Vagina (tissue), 2 donors: ENCODE measurements at regions not wholly inside any gene's neighbourhood (a gene's known extent, or its start where the extent isn't known, plus 50 kb on each side); places are given as distances from the start of the nearest gene placed in this dataset.

Experiments used
- DNase-seq, 2 donors: peaks; one replicate each; pipeline ENCODE4 v3.0.0-alpha.2; 2017; ENCODE audit errors: extremely low spot score in 2 of 2
- H3K27ac ChIP-seq: fragments of 200-600 bp; sonication (generic); one replicate; pipeline ENCODE4 v1.5.1; 2019
- H3K27me3 ChIP-seq: fragments of 200-600 bp; sonication (generic); one replicate; pipeline ENCODE4 v1.5.1; 2019
- H3K36me3 ChIP-seq, 2 donors: fragments of 200-600 bp; sonication (generic); one replicate each; pipeline ENCODE4 v1.5.1; 2017 to 2019
- H3K4me1 ChIP-seq: fragments of 200-600 bp; sonication (generic); one replicate; pipeline ENCODE4 v1.5.1; 2019
- H3K4me3 ChIP-seq, 2 donors: fragments of 200-600 bp; sonication (generic); 1 replicate in 1 of 2; 2 replicates in 1 of 2; pipeline ENCODE4 v1.5.1; 2016 to 2019
- H3K9me3 ChIP-seq: fragments of 200-600 bp; sonication (generic); one replicate; pipeline ENCODE4 v1.5.1; 2019
- POLR2A ChIP-seq, 2 donors: fragments of 450-650 bp; IDR thresholded peaks; one replicate each; pipeline ENCODE4 v1.6.1; 2017; ENCODE audit warnings: antibody characterized with exemption in 2 of 2, mild to moderate bottlenecking in 2 of 2, moderate library complexity in 2 of 2
- POLR2AphosphoS5 ChIP-seq, 2 donors: sonication (generic); formaldehyde crosslinking; IDR thresholded peaks; one replicate each; pipeline ENCODE4 v1.9.0; 2017; ENCODE audit warnings: antibody characterized with exemption in 2 of 2, mild to moderate bottlenecking in 2 of 2, low read depth in 1 of 2; ENCODE audit not compliant: insufficient read depth in 1 of 2
- intact Hi-C: fragments of 100-400 bp; cut with DNase I; formaldehyde crosslinking; loops from one replicate; pipeline ENCODE4 v1.15.1; 2023
- TF ChIP-seq, protein P1 (sequence below), 3 experiments: fragments of 450-650 bp in 2 of 3; fragments of 200-600 bp in 1 of 3; sonication (generic) in 1 of 3; IDR thresholded peaks; one replicate each; pipeline ENCODE4 v1.5.1; 2017 to 2019; ENCODE audit warnings: antibody characterized with exemption in 3 of 3, mild to moderate bottlenecking in 2 of 3, moderate library complexity in 2 of 3

DNA sequence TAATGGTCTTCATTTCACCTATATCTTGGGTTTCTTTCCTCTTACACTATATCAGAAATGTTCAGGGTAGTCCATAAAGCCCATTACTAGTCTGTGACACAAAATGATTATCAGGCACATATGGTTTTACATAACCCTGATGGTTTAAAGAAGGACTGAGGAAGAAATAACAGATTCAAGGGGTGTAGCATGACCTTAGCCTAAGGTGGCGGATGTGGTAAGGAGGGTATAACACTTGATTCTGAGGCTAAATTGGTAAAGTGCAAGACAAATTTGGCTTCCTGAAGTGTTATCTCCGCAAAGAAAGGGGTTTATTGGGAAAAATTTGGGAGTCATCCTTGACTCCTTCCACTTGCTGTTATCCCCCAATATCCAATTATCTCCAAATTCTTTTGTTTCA lies 388.2 kb upstream of the RPS23 start:
- Histone ChIP-seq H3K27me3 (no peaks in the 10 kb centered on the region), H3K4me1 (no peaks in the 10 kb centered on the region), H3K4me3 (no peak overlapping the region), H3K36me3 (no peaks in the 10 kb centered on the region), H3K9me3 (no peaks in the 10 kb centered on the region), H3K27ac (no peak overlapping the region)
- intact Hi-C loops, result no loop called here
- DNase-seq, result no peak
- no peak for TF ChIP-seq POLR2A (IDR thresholded peaks at IDR 0.05)
- TF ChIP-seq, protein P1, sequence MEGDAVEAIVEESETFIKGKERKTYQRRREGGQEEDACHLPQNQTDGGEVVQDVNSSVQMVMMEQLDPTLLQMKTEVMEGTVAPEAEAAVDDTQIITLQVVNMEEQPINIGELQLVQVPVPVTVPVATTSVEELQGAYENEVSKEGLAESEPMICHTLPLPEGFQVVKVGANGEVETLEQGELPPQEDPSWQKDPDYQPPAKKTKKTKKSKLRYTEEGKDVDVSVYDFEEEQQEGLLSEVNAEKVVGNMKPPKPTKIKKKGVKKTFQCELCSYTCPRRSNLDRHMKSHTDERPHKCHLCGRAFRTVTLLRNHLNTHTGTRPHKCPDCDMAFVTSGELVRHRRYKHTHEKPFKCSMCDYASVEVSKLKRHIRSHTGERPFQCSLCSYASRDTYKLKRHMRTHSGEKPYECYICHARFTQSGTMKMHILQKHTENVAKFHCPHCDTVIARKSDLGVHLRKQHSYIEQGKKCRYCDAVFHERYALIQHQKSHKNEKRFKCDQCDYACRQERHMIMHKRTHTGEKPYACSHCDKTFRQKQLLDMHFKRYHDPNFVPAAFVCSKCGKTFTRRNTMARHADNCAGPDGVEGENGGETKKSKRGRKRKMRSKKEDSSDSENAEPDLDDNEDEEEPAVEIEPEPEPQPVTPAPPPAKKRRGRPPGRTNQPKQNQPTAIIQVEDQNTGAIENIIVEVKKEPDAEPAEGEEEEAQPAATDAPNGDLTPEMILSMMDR (IDR thresholded peaks at IDR 0.05), result no peak
- TF ChIP-seq POLR2AphosphoS5 (IDR thresholded peaks at IDR 0.05; ENCODE audit: insufficient read depth in 1 of 2, low read depth in 1 of 2), result no peak

DNA sequence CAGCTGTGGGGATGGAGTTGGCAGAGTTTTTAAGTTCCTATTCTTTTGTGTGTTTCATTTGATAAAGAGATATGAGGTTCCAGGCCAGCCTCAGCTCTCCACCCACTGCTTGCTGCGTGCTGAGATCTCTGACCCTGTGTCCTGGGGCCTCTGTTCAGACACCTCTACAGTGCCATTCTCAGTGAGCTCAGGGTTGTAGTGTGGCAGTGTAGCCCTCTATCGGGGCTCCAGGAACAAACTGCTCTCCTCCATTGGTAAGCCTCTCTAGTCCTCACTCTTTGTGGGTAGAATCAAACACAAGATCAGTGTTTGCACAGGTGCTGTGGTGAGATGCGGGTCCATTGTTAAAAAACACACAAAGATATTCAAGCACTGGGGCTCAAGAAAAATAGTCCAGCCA lies 386.6 kb upstream of the RPS23 start:
- no peak overlapping the region for H3K4me3 ChIP-seq
- no peak overlapping the region for H3K27ac ChIP-seq
- H3K9me3 ChIP-seq, result no peaks in the 10 kb centered on the region
- no peaks in the 10 kb centered on the region for H3K27me3 ChIP-seq
- no peaks in the 10 kb centered on the region for H3K36me3 ChIP-seq
- TF ChIP-seq, protein P1 (IDR thresholded peaks at IDR 0.05), result no peak
- no peak for TF ChIP-seq POLR2A (IDR thresholded peaks at IDR 0.05)
- TF ChIP-seq POLR2AphosphoS5 (IDR thresholded peaks at IDR 0.05; ENCODE audit: insufficient read depth in 1 of 2, low read depth in 1 of 2), result no peak
- H3K4me1 ChIP-seq, result no peaks in the 10 kb centered on the region
- intact Hi-C loops, result loop anchor here (5.0 kb wide), 1 partner anchor 463 kb away; no protein-coding TSS in a partner anchor
- DNase-seq, result no peak

DNA sequence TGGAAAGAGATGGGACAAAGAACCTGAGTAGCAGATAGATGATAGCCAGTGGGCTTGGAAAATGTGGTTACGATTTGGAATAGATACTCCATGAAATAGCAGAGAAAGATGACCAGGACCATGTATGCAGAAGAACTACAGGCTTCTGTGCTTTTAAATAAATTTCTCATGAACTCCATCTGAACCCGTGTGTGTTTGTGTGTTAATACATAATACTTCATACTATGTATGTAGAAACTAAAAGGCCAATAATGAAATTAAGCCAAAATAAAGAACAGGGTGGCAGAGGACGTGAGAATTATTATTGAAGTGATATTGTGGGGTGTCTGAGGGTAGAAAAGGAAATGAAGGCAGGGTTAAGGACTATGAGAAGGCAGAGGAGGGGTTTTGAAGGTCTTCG lies 385.1 kb upstream of the RPS23 start:
- no peaks in the 10 kb centered on the region for H3K36me3 ChIP-seq
- H3K27ac ChIP-seq, result no peak overlapping the region
- TF ChIP-seq POLR2A (IDR thresholded peaks at IDR 0.05), result no peak
- TF ChIP-seq, protein P1 (IDR thresholded peaks at IDR 0.05), result no peak
- TF ChIP-seq POLR2AphosphoS5 (IDR thresholded peaks at IDR 0.05; ENCODE audit: insufficient read depth in 1 of 2, low read depth in 1 of 2), result no peak
- no peaks in the 10 kb centered on the region for H3K9me3 ChIP-seq
- H3K27me3 ChIP-seq, result no peaks in the 10 kb centered on the region
- no peak overlapping the region for H3K4me3 ChIP-seq
- intact Hi-C loops, result loop anchor here (5.0 kb wide), 1 partner anchor 464 kb away; no protein-coding TSS in a partner anchor
- H3K4me1 ChIP-seq, result no peaks in the 10 kb centered on the region
- no peak for DNase-seq

DNA sequence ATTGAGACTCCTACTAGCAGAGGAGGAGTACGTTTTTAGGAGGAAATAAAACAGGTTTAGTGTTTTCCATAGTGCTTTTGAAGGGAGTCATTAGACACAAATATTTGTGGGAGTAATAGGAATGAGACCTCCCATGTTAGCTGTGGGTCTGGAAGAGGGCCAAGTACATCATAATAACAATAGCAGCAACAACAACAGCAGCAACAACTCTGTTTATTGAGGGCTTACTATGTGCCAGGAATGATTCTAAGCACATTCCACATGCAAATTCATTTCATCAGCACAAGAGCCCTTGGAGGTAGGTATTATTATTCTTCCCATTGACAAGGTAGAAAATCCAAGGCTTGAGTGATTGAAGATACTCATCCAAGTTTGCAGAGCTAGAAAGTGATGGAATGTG lies 384.2 kb upstream of the RPS23 start:
- no peaks in the 10 kb centered on the region for H3K9me3 ChIP-seq
- no peaks in the 10 kb centered on the region for H3K4me1 ChIP-seq
- TF ChIP-seq, protein P1 (IDR thresholded peaks at IDR 0.05), result no peak
- TF ChIP-seq POLR2A (IDR thresholded peaks at IDR 0.05), result no peak
- TF ChIP-seq POLR2AphosphoS5 (IDR thresholded peaks at IDR 0.05; ENCODE audit: insufficient read depth in 1 of 2, low read depth in 1 of 2), result no peak
- no peak overlapping the region for H3K27ac ChIP-seq
- no peak overlapping the region for H3K4me3 ChIP-seq
- DNase-seq, result no peak
- H3K36me3 ChIP-seq, result no peaks in the 10 kb centered on the region
- no peaks in the 10 kb centered on the region for H3K27me3 ChIP-seq
- intact Hi-C loops, result loop anchor here (5.0 kb wide), 1 partner anchor 465 kb away; no protein-coding TSS in a partner anchor

DNA sequence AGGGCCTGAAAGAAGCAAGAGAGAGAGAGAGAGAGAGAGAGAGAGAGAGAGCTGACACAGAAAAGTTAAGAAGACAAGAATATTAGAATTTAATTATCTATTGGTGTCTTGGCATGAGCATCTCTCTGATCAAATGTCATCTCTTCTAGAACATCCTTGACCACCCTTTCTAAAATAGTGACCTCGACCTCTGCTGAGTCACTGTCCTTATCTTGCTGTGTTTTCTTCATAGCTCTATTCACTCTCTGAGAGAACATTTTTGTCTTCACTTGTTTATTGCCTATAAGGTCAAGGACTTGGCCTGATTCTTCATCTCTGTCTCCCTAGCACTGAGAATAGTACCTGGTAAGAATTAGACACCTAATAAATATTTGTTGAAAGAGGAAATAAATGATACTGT lies 383.8 kb upstream of the RPS23 start:
- TF ChIP-seq POLR2A (IDR thresholded peaks at IDR 0.05), result no peak
- TF ChIP-seq, protein P1 (IDR thresholded peaks at IDR 0.05), result no peak
- no peak for TF ChIP-seq POLR2AphosphoS5 (IDR thresholded peaks at IDR 0.05; ENCODE audit: insufficient read depth in 1 of 2, low read depth in 1 of 2)

More for the DNA sequence above, 383.8 kb upstream of the RPS23 start:
- Histone ChIP-seq H3K27ac (no peak overlapping the region), H3K4me3 (no peak overlapping the region), H3K4me1 (no peaks in the 10 kb centered on the region), H3K36me3 (no peaks in the 10 kb centered on the region), H3K9me3 (no peaks in the 10 kb centered on the region), H3K27me3 (no peaks in the 10 kb centered on the region)
- no peak for DNase-seq
- intact Hi-C loops, result loop anchor here (5.0 kb wide), 1 partner anchor 465 kb away; no protein-coding TSS in a partner anchor
